Brain microvascular endothelial cell (primary cell): ENCODE measurements at regions not wholly inside any gene's neighbourhood (a gene's known extent, or its start where the extent isn't known, plus 50 kb on each side); places are given as distances from the start of the nearest gene placed in this dataset.

Experiments
- DNase-seq: peaks from one replicate; pipeline ENCODE4 v3.0.0-alpha.2; 2020
- H3K27ac ChIP-seq: fragments of 250-450 bp; sonication (Bioruptor Pico); 2 replicates; pipeline ENCODE4 v1.5.1; 2020; ENCODE audit warnings: mild to moderate bottlenecking, moderate library complexity
- H3K27me3 ChIP-seq: fragments of 250-450 bp; sonication (Bioruptor Pico); replicated peaks from 2 replicates; pipeline ENCODE4 v1.5.1; 2020; ENCODE audit warnings: mild to moderate bottlenecking
- H3K36me3 ChIP-seq: fragments of 250-450 bp; sonication (Bioruptor Pico); replicated peaks from 2 replicates; pipeline ENCODE4 v1.5.1; 2020; ENCODE audit warnings: mild to moderate bottlenecking
- H3K4me3 ChIP-seq: 2 replicates; pipeline ENCODE4 v1.5.1; 2011; ENCODE audit warnings: low read depth, mild to moderate bottlenecking, control low read depth, low read length, moderate library complexity
- in situ Hi-C: cut with HindIII; loops from 2 replicates; pipeline ENCODE4 v1.10.0; 2017; ENCODE audit warnings: low sequenced_read_pairs, low pct_ligation_motif_present
- TF ChIP-seq, protein P1 (sequence below): IDR thresholded peaks from 2 replicates; pipeline ENCODE4 v1.5.1; 2011; ENCODE audit warnings: low read depth, mild to moderate bottlenecking, moderate library complexity, low read length, control low read depth, inconsistent platforms; ENCODE audit errors: missing control alignments

DNA sequence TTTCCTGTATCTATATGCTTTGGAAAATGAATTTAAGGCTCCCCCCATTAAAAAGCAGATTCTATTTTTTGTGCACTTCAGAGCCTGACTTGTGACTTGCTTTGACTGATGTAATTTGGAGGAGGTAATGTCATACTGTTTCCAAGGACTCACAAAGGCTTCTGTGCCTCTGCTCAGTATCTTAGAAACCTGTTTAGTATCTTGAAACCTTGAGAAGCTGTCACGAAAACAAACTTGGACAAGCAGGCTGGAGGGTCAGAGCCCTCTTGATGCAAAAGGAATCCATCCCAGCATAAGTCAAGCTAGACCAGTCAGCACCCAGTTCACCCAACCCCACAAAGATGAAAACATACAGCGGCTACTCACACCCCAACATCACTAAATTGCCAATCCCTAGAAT is 560.0 kb upstream of the PCDH7 start:
- no peak for DNase-seq
- Histone ChIP-seq H3K4me3 (no peak overlapping the region), H3K36me3 (no peaks in the 10 kb centered on the region), H3K27me3 (no peaks in the 10 kb centered on the region), H3K27ac (no peak overlapping the region)
- in situ Hi-C loops: no loop called here
- TF ChIP-seq, protein P1, sequence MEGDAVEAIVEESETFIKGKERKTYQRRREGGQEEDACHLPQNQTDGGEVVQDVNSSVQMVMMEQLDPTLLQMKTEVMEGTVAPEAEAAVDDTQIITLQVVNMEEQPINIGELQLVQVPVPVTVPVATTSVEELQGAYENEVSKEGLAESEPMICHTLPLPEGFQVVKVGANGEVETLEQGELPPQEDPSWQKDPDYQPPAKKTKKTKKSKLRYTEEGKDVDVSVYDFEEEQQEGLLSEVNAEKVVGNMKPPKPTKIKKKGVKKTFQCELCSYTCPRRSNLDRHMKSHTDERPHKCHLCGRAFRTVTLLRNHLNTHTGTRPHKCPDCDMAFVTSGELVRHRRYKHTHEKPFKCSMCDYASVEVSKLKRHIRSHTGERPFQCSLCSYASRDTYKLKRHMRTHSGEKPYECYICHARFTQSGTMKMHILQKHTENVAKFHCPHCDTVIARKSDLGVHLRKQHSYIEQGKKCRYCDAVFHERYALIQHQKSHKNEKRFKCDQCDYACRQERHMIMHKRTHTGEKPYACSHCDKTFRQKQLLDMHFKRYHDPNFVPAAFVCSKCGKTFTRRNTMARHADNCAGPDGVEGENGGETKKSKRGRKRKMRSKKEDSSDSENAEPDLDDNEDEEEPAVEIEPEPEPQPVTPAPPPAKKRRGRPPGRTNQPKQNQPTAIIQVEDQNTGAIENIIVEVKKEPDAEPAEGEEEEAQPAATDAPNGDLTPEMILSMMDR: no peak

DNA sequence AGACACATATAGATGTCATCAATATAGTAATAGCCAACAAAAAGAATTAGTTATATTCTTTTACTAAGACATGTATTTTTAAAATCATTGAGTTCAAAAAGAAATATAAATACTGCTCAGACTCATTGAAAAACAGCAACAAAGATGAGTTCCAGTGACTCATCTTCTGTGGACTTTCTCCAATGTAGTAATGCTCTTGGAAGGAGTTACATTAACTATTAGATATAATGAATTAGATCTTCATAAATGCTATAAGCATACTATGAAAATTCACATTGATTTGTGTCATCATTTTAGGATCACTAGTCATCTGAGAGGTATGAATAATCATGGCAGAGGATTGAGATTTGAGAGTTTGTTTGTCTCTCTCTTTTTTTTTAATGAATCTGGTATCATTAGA is 547.8 kb upstream of the PCDH7 start:
- no peak for DNase-seq
- in situ Hi-C loops: no loop called here

DNA sequence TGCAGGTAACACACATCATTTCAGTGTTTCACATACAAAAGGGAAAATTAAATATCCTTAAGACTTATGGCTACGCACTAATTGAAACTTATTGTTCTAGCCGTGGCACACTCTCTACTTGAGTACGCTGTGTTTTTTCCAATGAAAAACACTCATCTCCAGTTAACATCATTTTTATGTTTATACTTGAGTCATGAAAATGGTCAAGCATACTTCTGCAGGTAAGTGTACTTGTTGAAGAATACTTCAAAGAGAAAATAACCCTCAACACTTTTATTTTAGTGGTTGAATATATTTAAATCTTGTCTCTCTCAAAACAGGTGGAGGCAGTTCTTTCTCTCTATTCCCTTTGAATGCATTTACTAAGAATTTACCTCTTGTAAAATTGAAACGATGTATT is 538.7 kb upstream of the PCDH7 start:
- DNase-seq: no peak
- Histone ChIP-seq H3K27ac (no peak overlapping the region), H3K27me3 (no peaks in the 10 kb centered on the region), H3K36me3 (no peaks in the 10 kb centered on the region), H3K4me3 (no peak overlapping the region)
- TF ChIP-seq, protein P1: no peak
- in situ Hi-C loops: no loop called here

More for the DNA sequence above, 547.8 kb upstream of the PCDH7 start:
- no peak overlapping the region for H3K4me3 ChIP-seq
- TF ChIP-seq, protein P1: no peak
- H3K27me3 ChIP-seq: no peaks in the 10 kb centered on the region
- no peaks in the 10 kb centered on the region for H3K36me3 ChIP-seq
- H3K27ac ChIP-seq: no peak overlapping the region

DNA sequence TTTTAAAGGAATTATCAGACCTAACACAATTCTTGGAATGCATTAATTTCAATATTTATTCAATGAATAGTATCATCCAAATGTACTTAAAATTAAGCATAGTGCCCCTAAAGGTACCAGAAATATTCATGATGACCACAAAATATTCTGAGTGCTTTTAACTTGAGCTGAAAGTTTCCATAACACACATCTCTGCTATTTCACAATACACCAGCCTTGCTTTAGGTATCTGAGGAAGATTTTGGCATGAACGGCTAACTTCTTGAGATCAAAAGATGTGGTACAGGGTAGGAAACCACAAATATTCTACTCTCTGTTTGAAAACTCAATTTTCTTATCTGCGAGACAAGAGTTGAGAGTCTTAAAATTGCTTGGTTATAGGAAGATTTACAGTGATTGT is 538.3 kb upstream of the PCDH7 start:
- in situ Hi-C loops: no loop called here
- no peaks in the 10 kb centered on the region for H3K27me3 ChIP-seq
- H3K27ac ChIP-seq: no peak overlapping the region
- DNase-seq: no peak
- TF ChIP-seq, protein P1: no peak
- H3K36me3 ChIP-seq: no peaks in the 10 kb centered on the region
- H3K4me3 ChIP-seq: no peak overlapping the region

DNA sequence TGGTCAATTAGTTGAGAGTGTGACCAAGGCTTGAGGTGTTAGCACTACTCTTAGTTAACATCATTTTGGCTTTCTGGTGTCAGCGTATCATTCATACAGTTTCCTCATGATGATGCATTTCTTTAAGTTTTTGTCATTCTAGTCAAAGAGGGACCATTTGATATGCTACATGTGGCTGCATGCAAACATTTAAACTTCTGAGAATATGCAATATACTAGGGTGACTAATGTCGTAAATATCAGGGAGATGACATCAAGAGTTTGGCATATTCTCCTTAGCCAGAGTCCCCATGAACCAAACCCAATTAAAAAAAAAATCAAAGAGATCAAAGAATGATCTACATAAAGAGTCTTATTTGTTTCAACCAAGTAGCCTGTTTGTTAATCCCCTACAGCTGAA is 537.4 kb upstream of the PCDH7 start:
- no peak for DNase-seq
- in situ Hi-C loops: no loop called here

DNA sequence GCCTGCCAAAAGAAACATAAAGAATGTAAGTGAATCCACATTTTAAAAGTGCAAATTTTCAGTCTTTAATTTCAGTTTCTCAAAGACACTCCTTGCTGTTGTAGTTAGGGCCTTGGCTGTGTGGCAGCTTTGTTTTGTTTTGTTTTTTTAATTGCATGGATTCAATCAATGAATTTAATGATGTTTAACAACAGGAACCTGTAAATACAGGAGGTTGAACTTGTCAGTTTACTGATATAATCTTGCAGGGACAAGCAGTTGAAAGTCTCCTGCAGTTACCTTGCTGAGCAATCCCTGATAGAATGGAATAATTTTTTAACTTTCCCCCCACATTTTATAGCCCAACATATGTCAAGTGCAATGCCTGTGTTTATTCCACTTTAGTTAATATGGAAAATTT is 528.3 kb upstream of the PCDH7 start:
- no peaks in the 10 kb centered on the region for H3K36me3 ChIP-seq
- in situ Hi-C loops: no loop called here
- DNase-seq: no peak
- no peak overlapping the region for H3K27ac ChIP-seq
- no peak overlapping the region for H3K4me3 ChIP-seq
- no peaks in the 10 kb centered on the region for H3K27me3 ChIP-seq
- TF ChIP-seq, protein P1: no peak

More for the DNA sequence above, 537.4 kb upstream of the PCDH7 start:
- Histone ChIP-seq H3K4me3 (no peak overlapping the region), H3K27ac (no peak overlapping the region), H3K36me3 (no peaks in the 10 kb centered on the region), H3K27me3 (no peaks in the 10 kb centered on the region)
- TF ChIP-seq, protein P1: no peak
